MCF 10A (cell line): ENCODE measurements at regions not wholly inside any gene's neighbourhood (a gene's known extent, or its start where the extent isn't known, plus 50 kb on each side); places are given as distances from the start of the nearest gene placed in this dataset.

Source experiments
- BruUV-seq: library from RNA; stranded (reverse); fragments of 400-500 nt; replicated peaks from 2 replicates; lab custom pipeline; 2021; lab: Mats Ljungman, UMichigan
- CTCF ChIA-PET: fragments of 300-600 bp; sonication (Branson Sonifier 250); formaldehyde crosslinking; extraction: SDS; loops from one replicate; lab custom pipeline; 2021; ENCODE audit warnings: antibody characterized with exemption, inconsistent platforms; lab: Yijun Ruan, JAX
- POLR2A ChIA-PET: fragments of 300-600, 350-650 bp; sonication (Branson Sonifier 250); formaldehyde crosslinking; extraction: SDS; loops from one replicate; lab custom pipeline; 2020; ENCODE audit warnings: antibody characterized with exemption, inconsistent platforms; lab: Yijun Ruan, JAX
- DNase-seq: peaks from one replicate; pipeline ENCODE4 v3.0.0-alpha.2; 2018; ENCODE audit not compliant: unreplicated experiment
- H3K27ac Mint-ChIP-seq: one replicate; pipeline ENCODE4 v1.8.0; 2022; ENCODE audit warnings: mild to moderate bottlenecking, low read depth, mixed read lengths; ENCODE audit not compliant: unreplicated experiment
- H3K27me3 Mint-ChIP-seq: one replicate; pipeline ENCODE4 v1.8.0; 2022; ENCODE audit warnings: mixed read lengths; ENCODE audit not compliant: insufficient read depth, unreplicated experiment
- H3K36me3 Mint-ChIP-seq: one replicate; pipeline ENCODE4 v1.8.0; 2022; ENCODE audit warnings: mild to moderate bottlenecking, moderate library complexity, mixed read lengths; ENCODE audit not compliant: insufficient read depth, unreplicated experiment
- H3K4me1 Mint-ChIP-seq: one replicate; pipeline ENCODE4 v1.8.0; 2022; ENCODE audit warnings: mixed read lengths; ENCODE audit not compliant: insufficient read depth, unreplicated experiment
- H3K4me3 Mint-ChIP-seq: one replicate; pipeline ENCODE4 v1.8.0; 2022; ENCODE audit warnings: mild to moderate bottlenecking, moderate library complexity, mixed read lengths; ENCODE audit not compliant: unreplicated experiment
- H3K9me3 Mint-ChIP-seq: one replicate; pipeline ENCODE4 v1.8.0; 2022; ENCODE audit warnings: mixed read lengths; ENCODE audit not compliant: unreplicated experiment
- intact Hi-C: fragments of 100-400 bp; cut with micrococcal nuclease; formaldehyde crosslinking; loops from 2 replicates; pipeline ENCODE4 v1.14.1; 2022
- TF ChIP-seq, protein P1 (sequence below): fragments of 200-600 bp; IDR thresholded peaks from one replicate; pipeline ENCODE4 v1.8.0; 2022; ENCODE audit warnings: antibody characterized with exemption, mild to moderate bottlenecking; ENCODE audit not compliant: unreplicated experiment

DNA sequence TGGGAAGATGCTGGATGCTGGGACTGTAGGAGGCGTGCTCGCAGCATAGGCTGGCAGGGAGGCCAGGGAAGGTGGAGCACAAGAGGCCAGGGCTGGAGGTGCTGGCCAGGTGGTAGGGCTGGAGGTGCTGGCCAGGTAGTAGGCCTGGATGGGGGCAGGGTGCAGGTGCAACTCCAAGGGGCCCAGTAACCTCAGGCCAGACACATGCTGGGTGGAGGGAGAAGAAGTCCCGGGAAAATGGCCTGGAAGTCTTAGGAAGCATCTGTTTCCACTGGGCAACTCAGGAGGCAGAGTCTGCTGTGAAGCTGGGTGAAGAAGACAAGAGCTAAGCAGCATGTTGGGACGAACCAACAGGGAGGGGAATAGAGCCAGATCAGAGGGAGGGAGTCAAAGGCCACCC lies 665.2 kb downstream of the BCL11B start:
- no TSS peak for BruUV-seq
- Mint-ChIP-seq H3K9me3 (no peaks in the 10 kb centered on the region), H3K36me3 (no peaks in the 10 kb centered on the region), H3K27me3 (no peaks in the 10 kb centered on the region), H3K4me3 (no peak overlapping the region), H3K4me1 (no peaks in the 10 kb centered on the region), H3K27ac (no peak overlapping the region)
- intact Hi-C loops, result no loop called here
- CTCF ChIA-PET, result no interaction called here
- TF ChIP-seq, protein P1, sequence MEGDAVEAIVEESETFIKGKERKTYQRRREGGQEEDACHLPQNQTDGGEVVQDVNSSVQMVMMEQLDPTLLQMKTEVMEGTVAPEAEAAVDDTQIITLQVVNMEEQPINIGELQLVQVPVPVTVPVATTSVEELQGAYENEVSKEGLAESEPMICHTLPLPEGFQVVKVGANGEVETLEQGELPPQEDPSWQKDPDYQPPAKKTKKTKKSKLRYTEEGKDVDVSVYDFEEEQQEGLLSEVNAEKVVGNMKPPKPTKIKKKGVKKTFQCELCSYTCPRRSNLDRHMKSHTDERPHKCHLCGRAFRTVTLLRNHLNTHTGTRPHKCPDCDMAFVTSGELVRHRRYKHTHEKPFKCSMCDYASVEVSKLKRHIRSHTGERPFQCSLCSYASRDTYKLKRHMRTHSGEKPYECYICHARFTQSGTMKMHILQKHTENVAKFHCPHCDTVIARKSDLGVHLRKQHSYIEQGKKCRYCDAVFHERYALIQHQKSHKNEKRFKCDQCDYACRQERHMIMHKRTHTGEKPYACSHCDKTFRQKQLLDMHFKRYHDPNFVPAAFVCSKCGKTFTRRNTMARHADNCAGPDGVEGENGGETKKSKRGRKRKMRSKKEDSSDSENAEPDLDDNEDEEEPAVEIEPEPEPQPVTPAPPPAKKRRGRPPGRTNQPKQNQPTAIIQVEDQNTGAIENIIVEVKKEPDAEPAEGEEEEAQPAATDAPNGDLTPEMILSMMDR, result no peak
- no peak for DNase-seq
- POLR2A ChIA-PET, result no interaction called here

DNA sequence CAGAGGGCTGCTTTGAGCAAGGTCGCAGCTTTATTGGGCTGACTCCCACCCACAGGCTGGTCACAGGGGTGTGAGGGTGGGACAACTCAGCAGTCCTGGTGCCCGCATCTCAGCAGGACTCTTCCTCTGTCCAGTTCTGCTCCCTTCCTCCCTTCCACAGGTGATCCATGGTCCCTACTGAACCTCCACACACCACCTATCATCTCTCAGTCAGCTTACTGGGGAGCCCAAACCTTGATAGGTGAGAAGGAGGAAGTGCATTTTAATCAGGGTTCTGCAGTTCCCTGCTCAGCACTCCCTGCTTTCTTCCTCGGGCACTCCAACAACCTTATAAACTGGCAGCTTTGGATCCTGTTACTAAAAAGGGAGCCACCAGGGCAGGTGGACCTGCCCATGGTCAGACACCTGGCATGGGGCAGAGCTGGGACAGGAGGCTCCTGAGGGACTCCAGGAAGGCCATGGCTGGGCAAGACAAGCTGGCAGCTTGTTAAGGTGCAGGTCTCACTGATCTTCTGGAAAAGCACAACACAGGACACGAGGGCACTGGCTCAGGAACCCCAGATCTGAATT lies 664.6 kb downstream of the BCL11B start:
- no TSS peak for BruUV-seq
- Mint-ChIP-seq H3K27me3 (no peaks in the 10 kb centered on the region), H3K9me3 (no peaks in the 10 kb centered on the region), H3K4me3 (no peak overlapping the region), H3K4me1 (no peaks in the 10 kb centered on the region), H3K27ac (no peak overlapping the region), H3K36me3 (no peaks in the 10 kb centered on the region)
- CTCF ChIA-PET, result interaction anchor here (0.6 kb wide), 1 partner anchor 38 kb away, joined by 3 read pairs; no protein-coding TSS in a partner anchor
- POLR2A ChIA-PET, result no interaction called here
- TF ChIP-seq, protein P1, result no peak
- no peak for DNase-seq
- intact Hi-C loops, result no loop called here

DNA sequence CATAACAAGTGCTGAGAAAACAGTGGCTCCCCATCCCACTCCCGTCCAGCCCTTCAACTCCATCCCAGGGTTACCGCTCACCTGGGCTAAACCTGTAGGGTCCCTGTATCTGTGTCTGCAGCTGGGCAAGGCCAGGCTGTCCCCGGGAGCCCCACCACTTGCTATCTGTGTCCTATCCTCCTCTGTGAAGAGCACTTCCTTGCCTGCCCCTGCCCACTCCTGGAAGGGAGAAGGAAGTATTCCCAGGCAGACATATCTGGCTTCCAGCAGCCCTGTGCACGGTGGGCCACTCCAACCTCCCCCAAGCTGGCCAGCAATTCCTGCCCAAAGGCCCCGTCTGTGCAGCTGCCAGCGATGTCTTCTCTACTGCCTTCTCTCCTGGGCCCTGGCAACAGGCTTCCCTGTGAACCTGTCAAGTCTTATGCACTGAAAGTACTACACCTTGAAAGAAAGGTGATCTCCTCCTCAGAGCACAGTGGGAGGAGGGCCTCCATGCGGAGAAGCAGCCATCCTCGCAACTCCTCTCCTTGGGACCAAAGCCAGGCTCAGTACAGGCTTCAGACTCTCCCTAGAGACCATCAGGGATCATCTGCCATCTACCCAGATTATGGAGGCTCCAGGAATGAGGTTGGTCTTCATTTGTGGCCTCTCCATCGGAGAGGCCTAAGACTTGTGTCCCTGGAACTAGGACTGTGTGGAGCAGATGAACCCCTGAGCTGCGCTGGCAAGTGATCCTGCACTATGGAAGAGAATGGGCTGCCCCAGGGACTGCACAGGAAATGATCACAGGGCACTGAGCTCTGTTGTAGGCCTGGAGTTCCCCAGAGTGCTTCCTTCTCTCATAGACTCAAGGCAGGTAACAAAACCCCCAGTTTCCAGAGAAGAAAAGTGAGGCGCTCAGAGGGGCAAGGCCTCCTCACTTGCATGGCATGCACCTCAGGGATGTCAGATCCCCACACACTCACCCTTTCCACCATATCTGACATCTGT lies 663.6 kb downstream of the BCL11B start:
- Mint-ChIP-seq H3K9me3 (no peaks in the 10 kb centered on the region), H3K27me3 (no peaks in the 10 kb centered on the region), H3K27ac (no peak overlapping the region), H3K4me1 (no peaks in the 10 kb centered on the region), H3K4me3 (no peak overlapping the region), H3K36me3 (no peaks in the 10 kb centered on the region)
- CTCF ChIA-PET, result no interaction called here
- no TSS peak for BruUV-seq
- POLR2A ChIA-PET, result no interaction called here
- intact Hi-C loops, result no loop called here
- TF ChIP-seq, protein P1, result no peak
- DNase-seq, result no peak

DNA sequence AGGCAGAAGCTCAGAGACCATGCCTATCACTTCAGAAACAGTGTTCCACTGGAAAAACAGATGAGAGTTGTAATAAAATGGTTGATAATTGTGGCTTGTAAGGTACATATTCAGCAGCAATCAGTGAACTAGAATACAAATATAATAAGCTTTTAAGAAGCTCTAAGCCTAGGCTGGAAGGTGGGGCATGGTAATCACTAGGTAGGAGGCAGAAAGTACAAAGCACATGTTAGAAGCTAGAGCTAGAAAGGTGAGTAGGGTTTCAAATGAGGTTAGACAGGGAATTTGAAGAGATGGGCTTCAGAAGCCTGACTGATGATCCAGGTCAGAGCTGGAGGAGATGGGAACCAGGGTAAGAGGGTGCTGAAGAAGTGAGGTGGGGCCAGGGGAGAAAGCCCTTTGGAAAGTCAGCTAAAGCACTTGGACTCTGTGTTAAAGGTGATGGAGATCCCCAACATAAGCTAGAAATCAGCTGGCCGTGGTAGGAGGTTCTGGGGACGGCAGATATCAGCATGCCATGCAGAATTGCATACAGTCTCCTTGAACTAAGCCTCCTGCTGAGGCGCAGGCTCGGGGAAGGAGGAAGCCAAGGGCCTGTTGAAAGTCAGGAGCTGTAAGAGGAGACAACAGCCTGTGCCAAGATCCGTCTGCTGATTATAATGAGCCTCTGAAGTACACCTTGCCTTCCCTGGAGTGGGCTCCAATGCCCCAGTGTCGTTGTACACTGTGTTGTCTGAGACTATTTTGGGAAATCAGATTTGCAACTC lies 659.4 kb downstream of the BCL11B start:
- H3K27ac Mint-ChIP-seq, result no peak overlapping the region
- ChIA-PET CTCF (interaction anchor here (0.7 to 1.5 kb wide), 2 partner anchors 14 to 16 kb away, joined by 3 to 5 read pairs; no protein-coding TSS in a partner anchor), POLR2A (interaction anchor here (0.6 kb wide), 1 partner anchor 12 kb away, joined by 4 read pairs; no protein-coding TSS in a partner anchor)
- TF ChIP-seq, protein P1, result no peak
- BruUV-seq, result no TSS peak
- H3K9me3 Mint-ChIP-seq, result no peaks in the 10 kb centered on the region
- no peaks in the 10 kb centered on the region for H3K36me3 Mint-ChIP-seq
- no peak for DNase-seq
- H3K27me3 Mint-ChIP-seq, result no peaks in the 10 kb centered on the region
- H3K4me1 Mint-ChIP-seq, result no peaks in the 10 kb centered on the region
- no peak overlapping the region for H3K4me3 Mint-ChIP-seq
- intact Hi-C loops, result no loop called here
